ENCODE measurements at regions not wholly inside any gene's neighbourhood (a gene's known extent, or its start where the extent isn't known, plus 50 kb on each side); places are given as distances from the start of the nearest gene placed in this dataset.

DNA sequence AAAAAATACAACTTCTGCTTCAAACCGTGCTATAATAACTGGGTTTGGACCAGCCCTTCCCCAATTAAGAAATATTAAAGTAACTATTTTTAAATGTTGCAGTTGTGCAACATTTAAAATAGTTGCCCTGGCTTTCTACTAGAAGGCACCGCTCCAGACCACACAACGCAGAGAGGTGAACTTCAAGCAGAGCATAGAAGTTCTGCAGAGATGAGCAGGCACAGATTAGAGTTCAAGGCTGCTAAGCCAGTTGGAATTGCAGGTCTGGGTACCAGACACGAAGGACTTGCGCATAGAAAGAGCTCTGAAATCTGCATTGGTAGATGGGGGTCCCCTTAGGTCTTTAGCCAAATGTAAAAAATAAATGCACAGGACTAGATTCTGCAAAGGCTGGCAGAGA lies 58.7 kb upstream of the GALNT10 start:
- Histone ChIP-seq H3K27ac (ENCODE audit: extremely low read depth, low read depth, low read length) (no peak overlapping the region), H3K9me3 (ENCODE audit: control insufficient read depth, insufficient read depth, low read depth, low read length) (no peaks in the 10 kb centered on the region), H3K4me3 (ENCODE audit: low read depth, low read length) (no peak overlapping the region), H3K4me1 (ENCODE audit: control insufficient read depth, insufficient read depth, low read length) (no peaks in the 10 kb centered on the region), H3K36me3 (ENCODE audit: control insufficient read depth in 2 of 2, insufficient read depth in 1 of 2, low read length in 2 of 2) (no peaks in the 10 kb centered on the region)
- TF ChIP-seq TCF7L2 (IDR thresholded peaks at IDR 0.05; ENCODE audit: borderline replicate concordance, low read depth, low read length) (no peak), SCRT2 (tag by site-specific recombination; IDR thresholded peaks at IDR 0.05) (no peak), ZNF514 (tag by site-specific recombination; IDR thresholded peaks at IDR 0.05) (no peak), ZNF610 (tag by site-specific recombination; IDR thresholded peaks at IDR 0.05; ENCODE audit: borderline replicate concordance) (no peak), ZNF2 (tag by site-specific recombination; IDR thresholded peaks at IDR 0.05) (no peak), ZNF48 (tag by site-specific recombination; IDR thresholded peaks at IDR 0.05) (no peak), ZNF830 (tag by site-specific recombination; IDR thresholded peaks at IDR 0.05; ENCODE audit: low read depth) (no peak), KLF10 (tag by site-specific recombination; IDR thresholded peaks at IDR 0.05) (no peak), ZNF138 (tag by site-specific recombination; IDR thresholded peaks at IDR 0.05; ENCODE audit: borderline replicate concordance) (no peak), GLI4 (tag by site-specific recombination; IDR thresholded peaks at IDR 0.05) (no peak), EGR2 (tag by site-specific recombination; IDR thresholded peaks at IDR 0.05; ENCODE audit: low read depth) (no peak), ZNF239 (tag by site-specific recombination; IDR thresholded peaks at IDR 0.05) (no peak), BCL11B (tag by site-specific recombination; IDR thresholded peaks at IDR 0.05; ENCODE audit: low read depth) (no peak)
- TF ChIP-seq, protein P1, sequence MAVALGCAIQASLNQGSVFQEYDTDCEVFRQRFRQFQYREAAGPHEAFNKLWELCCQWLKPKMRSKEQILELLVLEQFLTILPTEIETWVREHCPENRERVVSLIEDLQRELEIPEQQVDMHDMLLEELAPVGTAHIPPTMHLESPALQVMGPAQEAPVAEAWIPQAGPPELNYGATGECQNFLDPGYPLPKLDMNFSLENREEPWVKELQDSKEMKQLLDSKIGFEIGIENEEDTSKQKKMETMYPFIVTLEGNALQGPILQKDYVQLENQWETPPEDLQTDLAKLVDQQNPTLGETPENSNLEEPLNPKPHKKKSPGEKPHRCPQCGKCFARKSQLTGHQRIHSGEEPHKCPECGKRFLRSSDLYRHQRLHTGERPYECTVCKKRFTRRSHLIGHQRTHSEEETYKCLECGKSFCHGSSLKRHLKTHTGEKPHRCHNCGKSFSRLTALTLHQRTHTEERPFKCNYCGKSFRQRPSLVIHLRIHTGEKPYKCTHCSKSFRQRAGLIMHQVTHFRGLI (tag by site-specific recombination; IDR thresholded peaks at IDR 0.05) = no peak
- TF ChIP-seq, protein P2, sequence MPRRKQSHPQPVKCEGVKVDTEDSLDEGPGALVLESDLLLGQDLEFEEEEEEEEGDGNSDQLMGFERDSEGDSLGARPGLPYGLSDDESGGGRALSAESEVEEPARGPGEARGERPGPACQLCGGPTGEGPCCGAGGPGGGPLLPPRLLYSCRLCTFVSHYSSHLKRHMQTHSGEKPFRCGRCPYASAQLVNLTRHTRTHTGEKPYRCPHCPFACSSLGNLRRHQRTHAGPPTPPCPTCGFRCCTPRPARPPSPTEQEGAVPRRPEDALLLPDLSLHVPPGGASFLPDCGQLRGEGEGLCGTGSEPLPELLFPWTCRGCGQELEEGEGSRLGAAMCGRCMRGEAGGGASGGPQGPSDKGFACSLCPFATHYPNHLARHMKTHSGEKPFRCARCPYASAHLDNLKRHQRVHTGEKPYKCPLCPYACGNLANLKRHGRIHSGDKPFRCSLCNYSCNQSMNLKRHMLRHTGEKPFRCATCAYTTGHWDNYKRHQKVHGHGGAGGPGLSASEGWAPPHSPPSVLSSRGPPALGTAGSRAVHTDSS (tag by site-specific recombination; IDR thresholded peaks at IDR 0.05) = no peak
- ChIA-PET POLR2A (no interaction called here), CTCF (no interaction called here)

DNA sequence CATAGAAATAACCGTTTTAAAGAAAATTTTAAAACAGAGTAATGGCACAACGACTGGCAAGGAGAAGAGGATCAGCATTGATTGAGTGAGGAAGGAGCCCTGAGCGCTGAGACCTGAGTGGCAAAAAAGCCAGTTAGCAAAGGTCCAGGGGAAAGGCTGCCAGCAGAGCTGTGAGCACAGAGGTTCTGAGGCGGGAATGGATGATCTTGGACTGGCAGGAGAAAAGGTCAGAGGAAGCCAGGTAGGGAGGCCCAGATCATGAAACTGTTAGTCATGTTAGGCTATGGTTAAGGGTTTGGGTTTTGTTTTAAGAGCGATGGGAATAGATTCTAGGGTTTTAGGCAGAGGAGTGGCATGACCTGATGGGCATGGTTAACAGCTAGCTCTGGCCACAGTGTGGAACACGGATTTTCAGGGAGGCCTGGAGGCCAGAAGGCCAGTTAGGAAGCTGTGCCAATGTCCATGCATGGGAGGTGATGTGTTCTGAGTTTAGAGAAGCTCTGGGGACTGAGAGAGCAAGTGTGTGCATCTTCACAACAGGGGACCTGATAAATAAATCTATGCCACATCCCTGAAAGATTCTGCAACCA lies 57.7 kb upstream of the GALNT10 start:
- Histone ChIP-seq H3K36me3 (ENCODE audit: control insufficient read depth in 2 of 2, insufficient read depth in 1 of 2, low read length in 2 of 2) (no peaks in the 10 kb centered on the region), H3K27ac (ENCODE audit: extremely low read depth, low read depth, low read length) (no peak overlapping the region), H3K4me3 (ENCODE audit: low read depth, low read length) (no peak overlapping the region), H3K9me3 (ENCODE audit: control insufficient read depth, insufficient read depth, low read depth, low read length) (no peaks in the 10 kb centered on the region), H3K4me1 (ENCODE audit: control insufficient read depth, insufficient read depth, low read length) (no peaks in the 10 kb centered on the region)
- ChIA-PET CTCF (no interaction called here), POLR2A (no interaction called here)
- TF ChIP-seq, protein P3, sequence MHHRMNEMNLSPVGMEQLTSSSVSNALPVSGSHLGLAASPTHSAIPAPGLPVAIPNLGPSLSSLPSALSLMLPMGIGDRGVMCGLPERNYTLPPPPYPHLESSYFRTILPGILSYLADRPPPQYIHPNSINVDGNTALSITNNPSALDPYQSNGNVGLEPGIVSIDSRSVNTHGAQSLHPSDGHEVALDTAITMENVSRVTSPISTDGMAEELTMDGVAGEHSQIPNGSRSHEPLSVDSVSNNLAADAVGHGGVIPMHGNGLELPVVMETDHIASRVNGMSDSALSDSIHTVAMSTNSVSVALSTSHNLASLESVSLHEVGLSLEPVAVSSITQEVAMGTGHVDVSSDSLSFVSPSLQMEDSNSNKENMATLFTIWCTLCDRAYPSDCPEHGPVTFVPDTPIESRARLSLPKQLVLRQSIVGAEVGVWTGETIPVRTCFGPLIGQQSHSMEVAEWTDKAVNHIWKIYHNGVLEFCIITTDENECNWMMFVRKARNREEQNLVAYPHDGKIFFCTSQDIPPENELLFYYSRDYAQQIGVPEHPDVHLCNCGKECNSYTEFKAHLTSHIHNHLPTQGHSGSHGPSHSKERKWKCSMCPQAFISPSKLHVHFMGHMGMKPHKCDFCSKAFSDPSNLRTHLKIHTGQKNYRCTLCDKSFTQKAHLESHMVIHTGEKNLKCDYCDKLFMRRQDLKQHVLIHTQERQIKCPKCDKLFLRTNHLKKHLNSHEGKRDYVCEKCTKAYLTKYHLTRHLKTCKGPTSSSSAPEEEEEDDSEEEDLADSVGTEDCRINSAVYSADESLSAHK (tag by site-specific recombination; IDR thresholded peaks at IDR 0.05) = no peak
- peak; percentile 54 for TF ChIP-seq ZBTB17 (tag by site-specific recombination; IDR thresholded peaks at IDR 0.05)

DNA sequence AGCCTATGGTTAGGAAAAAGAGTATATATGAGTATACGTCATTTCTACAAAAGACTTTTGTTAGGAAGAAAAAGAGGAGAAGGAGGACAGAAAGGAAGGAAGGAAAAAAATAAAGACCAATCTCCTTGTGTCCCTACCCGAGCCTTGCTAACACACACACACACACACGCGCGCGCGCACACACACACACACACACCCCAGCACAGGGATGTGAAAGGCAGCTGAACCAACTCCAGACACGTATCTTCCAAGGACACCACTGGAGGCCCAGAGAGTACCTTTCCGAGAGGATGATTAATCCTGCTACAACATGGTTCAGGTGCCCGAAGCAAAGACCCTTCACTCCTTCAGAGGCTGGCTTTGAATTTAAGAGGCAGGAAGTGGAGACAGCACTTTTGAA lies 56.9 kb upstream of the GALNT10 start:
- TF ChIP-seq ZNF2 (tag by site-specific recombination; IDR thresholded peaks at IDR 0.05) (peak; percentile 66; the same call in 1 of the 2 replicates), ZNF311 (tag by site-specific recombination; IDR thresholded peaks at IDR 0.05; ENCODE audit: borderline replicate concordance) (no peak)
- no peak overlapping the region for H3K27ac ChIP-seq (ENCODE audit: extremely low read depth, low read depth, low read length)
- CTCF ChIA-PET = interaction anchor here (0.9 kb wide), 1 partner anchor 16 kb away, joined by 3 read pairs; no protein-coding TSS in a partner anchor
- no peaks in the 10 kb centered on the region for H3K9me3 ChIP-seq (ENCODE audit: control insufficient read depth, insufficient read depth, low read depth, low read length)
- POLR2A ChIA-PET = no interaction called here
- no peak overlapping the region for H3K4me3 ChIP-seq (ENCODE audit: low read depth, low read length)
- no peaks in the 10 kb centered on the region for H3K36me3 ChIP-seq (ENCODE audit: control insufficient read depth in 2 of 2, insufficient read depth in 1 of 2, low read length in 2 of 2)
- no peaks in the 10 kb centered on the region for H3K4me1 ChIP-seq (ENCODE audit: control insufficient read depth, insufficient read depth, low read length)

All from HEK293 (cell line).